ENCODE measurements at regions not wholly inside any gene's neighbourhood (a gene's known extent, or its start where the extent isn't known, plus 50 kb on each side); places are given as distances from the start of the nearest gene placed in this dataset.
"Not testable (repeated sequence)": the region's sequence is repeated elsewhere in the genome, so short reads cannot be mapped to it uniquely, and the experiment has no call there.

- in situ Hi-C loops (cut with HindIII; ENCODE audit: low pct_unique_long_range_greater_than_20kb, low sequenced_read_pairs) = no loop called here
- DNase-seq (ENCODE audit: low read depth in 1 of 2, low spot score in 1 of 2) = no peak
Measured at GRCh38 chr9:88268886-88269285, 119.4 kb upstream of the SPIN1 start.

GRCh38 chr9:88267283-88267682 is 121.0 kb upstream of the SPIN1 start:
- no peak for TF ChIP-seq JUND (IDR thresholded peaks at IDR 0.05; ENCODE audit: low read depth)
- no peak for DNase-seq (ENCODE audit: low read depth in 1 of 2, low spot score in 1 of 2)
- in situ Hi-C loops (cut with HindIII; ENCODE audit: low pct_unique_long_range_greater_than_20kb, low sequenced_read_pairs) = no loop called here

More at GRCh38 chr9:88268886-88269285, 119.4 kb upstream of the SPIN1 start:
- TF ChIP-seq JUND (IDR thresholded peaks at IDR 0.05; ENCODE audit: low read depth) = no peak

- in situ Hi-C loops (cut with HindIII; ENCODE audit: low pct_unique_long_range_greater_than_20kb, low sequenced_read_pairs) = no loop called here
- DNase-seq (ENCODE audit: low read depth in 1 of 2, low spot score in 1 of 2) = no peak
- TF ChIP-seq JUND (IDR thresholded peaks at IDR 0.05; ENCODE audit: low read depth) = no peak
Measured at GRCh38 chr9:88266416-88266815, 121.8 kb upstream of the SPIN1 start.

GRCh38 chr9:88259001-88259400 is 120.7 kb upstream of the SPATA31C2 start:
- in situ Hi-C loops (cut with HindIII; ENCODE audit: low pct_unique_long_range_greater_than_20kb, low sequenced_read_pairs) = no loop called here
- no peak for TF ChIP-seq JUND (IDR thresholded peaks at IDR 0.05; ENCODE audit: low read depth)
- no peak for DNase-seq (ENCODE audit: low read depth in 1 of 2, low spot score in 1 of 2)

- DNase-seq (ENCODE audit: low read depth in 1 of 2, low spot score in 1 of 2) = peak; percentile 23 to 63
- TF ChIP-seq JUND (IDR thresholded peaks at IDR 0.05; ENCODE audit: low read depth) = no peak
- in situ Hi-C loops (cut with HindIII; ENCODE audit: low pct_unique_long_range_greater_than_20kb, low sequenced_read_pairs) = no loop called here
Measured at GRCh38 chr9:88258601-88259000, 120.3 kb upstream of the SPATA31C2 start.

GRCh38 chr9:88258024-88258423 is 119.7 kb upstream of the SPATA31C2 start:
- DNase-seq (ENCODE audit: low read depth in 1 of 2, low spot score in 1 of 2) = no peak
- in situ Hi-C loops (cut with HindIII; ENCODE audit: low pct_unique_long_range_greater_than_20kb, low sequenced_read_pairs) = no loop called here
- no peak for TF ChIP-seq JUND (IDR thresholded peaks at IDR 0.05; ENCODE audit: low read depth)

- TF ChIP-seq JUND (IDR thresholded peaks at IDR 0.05; ENCODE audit: low read depth) = no peak
- DNase-seq (ENCODE audit: low read depth in 1 of 2, low spot score in 1 of 2) = peak in 1 of 2 experiments; percentile 85
- in situ Hi-C loops (cut with HindIII; ENCODE audit: low pct_unique_long_range_greater_than_20kb, low sequenced_read_pairs) = no loop called here
Measured at GRCh38 chr9:88256216-88256615, 117.9 kb upstream of the SPATA31C2 start.

- DNase-seq (ENCODE audit: low read depth in 1 of 2, low spot score in 1 of 2); in situ Hi-C loops (cut with HindIII; ENCODE audit: low pct_unique_long_range_greater_than_20kb, low sequenced_read_pairs): not testable (repeated sequence)
Measured at GRCh38 chr9:88255806-88256205, 117.5 kb upstream of the SPATA31C2 start.

GRCh38 chr9:88251903-88252302 is 113.6 kb upstream of the SPATA31C2 start:
- no peak for TF ChIP-seq JUND (IDR thresholded peaks at IDR 0.05; ENCODE audit: low read depth)
- in situ Hi-C loops (cut with HindIII; ENCODE audit: low pct_unique_long_range_greater_than_20kb, low sequenced_read_pairs) = no loop called here
- DNase-seq (ENCODE audit: low read depth in 1 of 2, low spot score in 1 of 2) = no peak

GRCh38 chr9:88243736-88244135 is 105.5 kb upstream of the SPATA31C2 start:
- TF ChIP-seq JUND (IDR thresholded peaks at IDR 0.05; ENCODE audit: low read depth) = no peak
- in situ Hi-C loops (cut with HindIII; ENCODE audit: low pct_unique_long_range_greater_than_20kb, low sequenced_read_pairs) = no loop called here
- DNase-seq (ENCODE audit: low read depth in 1 of 2, low spot score in 1 of 2) = no peak

- no peak for TF ChIP-seq JUND (IDR thresholded peaks at IDR 0.05; ENCODE audit: low read depth)
- in situ Hi-C loops (cut with HindIII; ENCODE audit: low pct_unique_long_range_greater_than_20kb, low sequenced_read_pairs) = no loop called here
- no peak for DNase-seq (ENCODE audit: low read depth in 1 of 2, low spot score in 1 of 2)
Measured at GRCh38 chr9:88242879-88243278, 104.6 kb upstream of the SPATA31C2 start.

GRCh38 chr9:88237991-88238571 is 99.8 kb upstream of the SPATA31C2 start:
- in situ Hi-C loops (cut with HindIII; ENCODE audit: low pct_unique_long_range_greater_than_20kb, low sequenced_read_pairs) = no loop called here
- no peak for TF ChIP-seq JUND (IDR thresholded peaks at IDR 0.05; ENCODE audit: low read depth)
- no peak for DNase-seq (ENCODE audit: low read depth in 1 of 2, low spot score in 1 of 2)

GRCh38 chr9:88237479-88237961 is 99.2 kb upstream of the SPATA31C2 start:
- no peak for DNase-seq (ENCODE audit: low read depth in 1 of 2, low spot score in 1 of 2)
- in situ Hi-C loops (cut with HindIII; ENCODE audit: low pct_unique_long_range_greater_than_20kb, low sequenced_read_pairs) = no loop called here
- TF ChIP-seq JUND (IDR thresholded peaks at IDR 0.05; ENCODE audit: low read depth) = no peak
